Loucy (cell line): ENCODE measurements at regions not wholly inside any gene's neighbourhood (a gene's known extent, or its start where the extent isn't known, plus 50 kb on each side); places are given as distances from the start of the nearest gene placed in this dataset.

Source experiments
- H2AFZ ChIP-seq: fragments of 200-600 bp; sonication (generic); 2 replicates; pipeline ENCODE4 v1.6.0; 2016; ENCODE audit warnings: antibody characterized with exemption, mild to moderate bottlenecking, low read length, moderate library complexity
- H3F3A ChIP-seq: fragments of 200-600 bp; 2 replicates; pipeline ENCODE4 v1.6.0; 2016; ENCODE audit warnings: antibody characterized with exemption, low read depth, mild to moderate bottlenecking
- H3K27me3 ChIP-seq: fragments of 200-600 bp; sonication (generic); 2 replicates; pipeline ENCODE4 v1.6.1; 2014; ENCODE audit warnings: low read length, mild to moderate bottlenecking; ENCODE audit not compliant: insufficient read depth, poor library complexity, severe bottlenecking
- H3K36me3 ChIP-seq: fragments of 200-600 bp; sonication (generic); 2 replicates; pipeline ENCODE4 v1.6.1; 2016; ENCODE audit warnings: low read length; ENCODE audit not compliant: insufficient read depth
- H3K4me1 ChIP-seq: fragments of 200-600 bp; sonication (generic); 2 replicates; pipeline ENCODE4 v1.5.1; 2014; ENCODE audit warnings: low read length, mild to moderate bottlenecking; ENCODE audit not compliant: insufficient read depth, poor library complexity, severe bottlenecking
- H3K4me2 ChIP-seq: fragments of 200-600 bp; sonication (generic); 2 replicates; pipeline ENCODE4 v1.6.0; 2014; ENCODE audit warnings: antibody characterized with exemption, low read length, low read depth, mild to moderate bottlenecking; ENCODE audit not compliant: poor library complexity, severe bottlenecking
- H3K4me3 ChIP-seq: fragments of 200-600 bp; sonication (generic); 2 replicates; pipeline ENCODE4 v1.5.1; 2014; ENCODE audit warnings: low read length, mild to moderate bottlenecking, mixed read lengths; ENCODE audit not compliant: poor library complexity, severe bottlenecking
- H3K79me2 ChIP-seq: fragments of 200-600 bp; sonication (generic); 2 replicates; pipeline ENCODE4 v1.6.1; 2014; ENCODE audit warnings: low read length; ENCODE audit not compliant: insufficient read depth
- H3K9ac ChIP-seq: fragments of 200-600 bp; sonication (generic); 2 replicates; pipeline ENCODE4 v1.6.0; 2014; ENCODE audit warnings: mild to moderate bottlenecking, low read depth, low read length, moderate library complexity; ENCODE audit not compliant: poor library complexity, severe bottlenecking
- H3K9me2 ChIP-seq: fragments of 200-600 bp; sonication (generic); replicated peaks from 2 replicates; pipeline ENCODE4 v1.6.1; 2016; ENCODE audit warnings: low read depth, low read length, mixed read lengths
- H3K9me3 ChIP-seq: fragments of 200-600 bp; sonication (generic); 2 replicates; pipeline ENCODE4 v1.6.1; 2014; ENCODE audit warnings: mild to moderate bottlenecking, antibody characterized with exemption, low read length, low read depth; ENCODE audit not compliant: insufficient read depth
- H4K20me1 ChIP-seq: fragments of 200-600 bp; sonication (generic); 2 replicates; pipeline ENCODE4 v1.6.0; 2014; ENCODE audit warnings: antibody characterized with exemption, low read length, mild to moderate bottlenecking; ENCODE audit not compliant: insufficient read depth, poor library complexity, severe bottlenecking
- CTCF ChIP-seq: fragments of 200-600 bp; sonication (generic); conservative IDR thresholded peaks from 2 replicates; pipeline ENCODE4 v1.5.1; 2014; ENCODE audit warnings: mild to moderate bottlenecking, antibody characterized with exemption, low read length
- EZH2phosphoT487 ChIP-seq: fragments of 200-600 bp; IDR thresholded peaks from 2 replicates; pipeline ENCODE4 v1.6.1; 2018; ENCODE audit warnings: antibody characterized with exemption, mild to moderate bottlenecking, moderate library complexity, borderline replicate concordance

- no peaks in the 10 kb centered on the region for H4K20me1 ChIP-seq
- H3K27me3 ChIP-seq: no peaks in the 10 kb centered on the region
- H3K9me2 ChIP-seq: no peaks in the 10 kb centered on the region
- H3F3A ChIP-seq: no peaks in the 10 kb centered on the region
- H3K36me3 ChIP-seq: no peaks in the 10 kb centered on the region
- no peaks in the 10 kb centered on the region for H3K79me2 ChIP-seq
- H2AFZ ChIP-seq: no peak overlapping the region
- H3K4me2 ChIP-seq: no peak overlapping the region
- TF ChIP-seq EZH2phosphoT487 (no peak), CTCF (no peak)
- no peak overlapping the region for H3K4me3 ChIP-seq
- H3K9me3 ChIP-seq: no peaks in the 10 kb centered on the region
- no peaks in the 10 kb centered on the region for H3K4me1 ChIP-seq
- H3K9ac ChIP-seq: no peak overlapping the region
Observed at GRCh38 chr5:26498972-26499371, 539.4 kb downstream of the CDH9 start.

- H3K9me3 ChIP-seq: peaks cover 9% of the 10 kb centered on the region; the same call in 1 of the 2 replicates
- no peak overlapping the region for H3K9ac ChIP-seq
Observed at GRCh38 chr5:26495437-26495836, 542.9 kb downstream of the CDH9 start.

GRCh38 chr5:26492906-26493459, 545.4 kb downstream of the CDH9 start:
- no peak overlapping the region for H3K4me3 ChIP-seq
- H3K4me2 ChIP-seq: no peak overlapping the region
- H3K9me3 ChIP-seq: peaks cover 9% of the 10 kb centered on the region; the same call in 1 of the 2 replicates
- no peak overlapping the region for H3K9ac ChIP-seq
- no peaks in the 10 kb centered on the region for H3K4me1 ChIP-seq
- TF ChIP-seq EZH2phosphoT487 (no peak), CTCF (no peak)
- no peaks in the 10 kb centered on the region for H3K79me2 ChIP-seq
- no peaks in the 10 kb centered on the region for H3K9me2 ChIP-seq
- H3F3A ChIP-seq: no peaks in the 10 kb centered on the region
- H2AFZ ChIP-seq: no peak overlapping the region
- H4K20me1 ChIP-seq: no peaks in the 10 kb centered on the region
- H3K36me3 ChIP-seq: no peaks in the 10 kb centered on the region
- no peaks in the 10 kb centered on the region for H3K27me3 ChIP-seq

More at GRCh38 chr5:26495437-26495836, 542.9 kb downstream of the CDH9 start:
- Histone ChIP-seq H3K9me2 (no peaks in the 10 kb centered on the region), H3K36me3 (no peaks in the 10 kb centered on the region), H3F3A (no peaks in the 10 kb centered on the region), H4K20me1 (no peaks in the 10 kb centered on the region), H3K4me2 (no peak overlapping the region), H2AFZ (no peak overlapping the region), H3K4me1 (no peaks in the 10 kb centered on the region), H3K79me2 (no peaks in the 10 kb centered on the region), H3K4me3 (no peak overlapping the region), H3K27me3 (no peaks in the 10 kb centered on the region)
- TF ChIP-seq CTCF: no peak
- TF ChIP-seq EZH2phosphoT487: no peak
